ENCODE measurements at regions not wholly inside any gene's neighbourhood (a gene's known extent, or its start where the extent isn't known, plus 50 kb on each side); places are given as distances from the start of the nearest gene placed in this dataset.

GRCh38 chr11:86151174-86152005, 82.5 kb upstream of the PICALM start:
- TF ChIP-seq, protein P1, sequence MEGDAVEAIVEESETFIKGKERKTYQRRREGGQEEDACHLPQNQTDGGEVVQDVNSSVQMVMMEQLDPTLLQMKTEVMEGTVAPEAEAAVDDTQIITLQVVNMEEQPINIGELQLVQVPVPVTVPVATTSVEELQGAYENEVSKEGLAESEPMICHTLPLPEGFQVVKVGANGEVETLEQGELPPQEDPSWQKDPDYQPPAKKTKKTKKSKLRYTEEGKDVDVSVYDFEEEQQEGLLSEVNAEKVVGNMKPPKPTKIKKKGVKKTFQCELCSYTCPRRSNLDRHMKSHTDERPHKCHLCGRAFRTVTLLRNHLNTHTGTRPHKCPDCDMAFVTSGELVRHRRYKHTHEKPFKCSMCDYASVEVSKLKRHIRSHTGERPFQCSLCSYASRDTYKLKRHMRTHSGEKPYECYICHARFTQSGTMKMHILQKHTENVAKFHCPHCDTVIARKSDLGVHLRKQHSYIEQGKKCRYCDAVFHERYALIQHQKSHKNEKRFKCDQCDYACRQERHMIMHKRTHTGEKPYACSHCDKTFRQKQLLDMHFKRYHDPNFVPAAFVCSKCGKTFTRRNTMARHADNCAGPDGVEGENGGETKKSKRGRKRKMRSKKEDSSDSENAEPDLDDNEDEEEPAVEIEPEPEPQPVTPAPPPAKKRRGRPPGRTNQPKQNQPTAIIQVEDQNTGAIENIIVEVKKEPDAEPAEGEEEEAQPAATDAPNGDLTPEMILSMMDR (IDR thresholded peaks at IDR 0.05; ENCODE audit: extremely low read depth in 1 of 2, insufficient read depth in 1 of 2, low read depth in 1 of 2, low read length in 2 of 2): no peak
- no peak for TF ChIP-seq FOS (IDR thresholded peaks at IDR 0.05; ENCODE audit: borderline replicate concordance, insufficient read depth, low read length)
- no peak for TF ChIP-seq MAX (IDR thresholded peaks at IDR 0.05; ENCODE audit: insufficient read depth, insufficient read length)

All from endothelial cell of umbilical vein (primary cell).